ENCODE measurements at regions not wholly inside any gene's neighbourhood (a gene's known extent, or its start where the extent isn't known, plus 50 kb on each side); places are given as distances from the start of the nearest gene placed in this dataset.

GRCh38 chr9:79193501-79194223, 378.1 kb upstream of the TLE4 start:
- H3K4me3 ChIP-seq (replicated peaks; ENCODE audit: low read depth, low read length) = no peak overlapping the region
- no peak for TF ChIP-seq CTCF (IDR thresholded peaks at IDR 0.05; ENCODE audit: low read length, missing control alignments)
- DNase-seq (ENCODE audit: low read depth) = no peak

- DNase-seq (ENCODE audit: low read depth) = peak; percentile 87
- no peak overlapping the region for H3K4me3 ChIP-seq (replicated peaks; ENCODE audit: low read depth, low read length)
- TF ChIP-seq CTCF (IDR thresholded peaks at IDR 0.05; ENCODE audit: low read length, missing control alignments) = no peak
Observed at GRCh38 chr9:79195879-79196278, 375.9 kb upstream of the TLE4 start.

- H3K4me3 ChIP-seq (replicated peaks; ENCODE audit: low read depth, low read length) = no peak overlapping the region
- TF ChIP-seq CTCF (IDR thresholded peaks at IDR 0.05; ENCODE audit: low read length, missing control alignments) = no peak
- DNase-seq (ENCODE audit: low read depth) = peak; percentile 47
Observed at GRCh38 chr9:79196606-79197005, 375.2 kb upstream of the TLE4 start.

- no peak for TF ChIP-seq CTCF (IDR thresholded peaks at IDR 0.05; ENCODE audit: low read length, missing control alignments)
- no peak for DNase-seq (ENCODE audit: low read depth)
- no peak overlapping the region for H3K4me3 ChIP-seq (replicated peaks; ENCODE audit: low read depth, low read length)
Observed at GRCh38 chr9:79200336-79200735, 371.4 kb upstream of the TLE4 start.

- no peak for TF ChIP-seq CTCF (IDR thresholded peaks at IDR 0.05; ENCODE audit: low read length, missing control alignments)
- DNase-seq (ENCODE audit: low read depth) = no peak
- no peak overlapping the region for H3K4me3 ChIP-seq (replicated peaks; ENCODE audit: low read depth, low read length)
Observed at GRCh38 chr9:79201636-79202035, 370.1 kb upstream of the TLE4 start.

- no peak overlapping the region for H3K4me3 ChIP-seq (replicated peaks; ENCODE audit: low read depth, low read length)
- no peak for TF ChIP-seq CTCF (IDR thresholded peaks at IDR 0.05; ENCODE audit: low read length, missing control alignments)
- no peak for DNase-seq (ENCODE audit: low read depth)
Observed at GRCh38 chr9:79208791-79209396, 362.9 kb upstream of the TLE4 start.

All from fibroblast of pulmonary artery (primary cell).